H9 (cell line): ENCODE measurements at regions not wholly inside any gene's neighbourhood (a gene's known extent, or its start where the extent isn't known, plus 50 kb on each side); places are given as distances from the start of the nearest gene placed in this dataset.

Source experiments
- DNase-seq: peaks from one replicate; pipeline ENCODE4 v3.0.0-alpha.2; 2017
- H2AFZ ChIP-seq: one replicate; pipeline ENCODE4 v1.6.1; 2013; ENCODE audit warnings: mild to moderate bottlenecking, low read length, control low read depth, moderate library complexity
- H2AK5ac ChIP-seq: 2 replicates; pipeline ENCODE4 v1.6.1; 2013; ENCODE audit warnings: low read length, control low read depth, mixed read lengths; ENCODE audit not compliant: insufficient read length
- H2BK120ac ChIP-seq: one replicate; pipeline ENCODE4 v1.6.1; 2013; ENCODE audit warnings: low read depth, mild to moderate bottlenecking, low read length, control low read depth, inconsistent platforms; ENCODE audit not compliant: poor library complexity, severe bottlenecking
- H2BK12ac ChIP-seq: 2 replicates; pipeline ENCODE4 v1.6.1; 2013; ENCODE audit warnings: low read length, control low read depth, mixed read lengths, low read depth; ENCODE audit not compliant: insufficient read length
- H2BK15ac ChIP-seq: 2 replicates; pipeline ENCODE4 v1.6.1; 2013; ENCODE audit warnings: low read depth, low read length, control low read depth
- H2BK20ac ChIP-seq: one replicate; pipeline ENCODE4 v1.6.1; 2013; ENCODE audit warnings: low read depth, mild to moderate bottlenecking, low read length, control low read depth, inconsistent platforms; ENCODE audit not compliant: poor library complexity, severe bottlenecking
- H2BK5ac ChIP-seq: 2 replicates; pipeline ENCODE4 v1.6.1; 2013; ENCODE audit warnings: low read length, control low read depth, mixed read lengths; ENCODE audit not compliant: insufficient read length
- H3K14ac ChIP-seq: 2 replicates; pipeline ENCODE4 v1.6.1; 2013; ENCODE audit warnings: low read length, control low read depth; ENCODE audit not compliant: insufficient read depth
- H3K18ac ChIP-seq: 2 replicates; pipeline ENCODE4 v1.6.1; 2013; ENCODE audit warnings: low read depth, mild to moderate bottlenecking, mixed read lengths, low read length, control low read depth; ENCODE audit not compliant: insufficient read length
- H3K23ac ChIP-seq: 2 replicates; pipeline ENCODE4 v1.6.1; 2013; ENCODE audit warnings: low read length, control low read depth, mixed read lengths, low read depth; ENCODE audit not compliant: insufficient read length
- H3K23me2 ChIP-seq: 2 replicates; pipeline ENCODE4 v1.6.1; 2013; ENCODE audit warnings: low read depth, mild to moderate bottlenecking, mixed read lengths, low read length, control low read depth; ENCODE audit not compliant: insufficient read length, poor library complexity, severe bottlenecking
- H3K27ac ChIP-seq: 2 replicates; pipeline ENCODE4 v1.5.1; 2013; ENCODE audit warnings: low read length, control low read depth, mixed read lengths, low read depth; ENCODE audit not compliant: insufficient read length
- H3K27me3 ChIP-seq: 2 replicates; pipeline ENCODE4 v1.6.1; 2013; ENCODE audit warnings: low read length, control low read depth, inconsistent platforms; ENCODE audit not compliant: insufficient read depth
- H3K4ac ChIP-seq: 2 replicates; pipeline ENCODE4 v1.6.1; 2013; ENCODE audit warnings: low read depth, mild to moderate bottlenecking, control low read depth, inconsistent platforms, low read length, moderate library complexity
- H3K4me1 ChIP-seq: 2 replicates; pipeline ENCODE4 v1.6.1; 2013; ENCODE audit warnings: low read length, control low read depth, inconsistent platforms; ENCODE audit not compliant: insufficient read depth
- H3K4me2 ChIP-seq: 2 replicates; pipeline ENCODE4 v1.6.1; 2013; ENCODE audit warnings: low read length, control low read depth, mixed read lengths; ENCODE audit not compliant: insufficient read length, insufficient read depth
- H3K56ac ChIP-seq: 2 replicates; pipeline ENCODE4 v1.6.1; 2013; ENCODE audit warnings: low read depth, mild to moderate bottlenecking, mixed read lengths, low read length, control low read depth; ENCODE audit not compliant: insufficient read length
- H3K79me1 ChIP-seq: 2 replicates; pipeline ENCODE4 v1.6.1; 2013; ENCODE audit warnings: low read depth, mild to moderate bottlenecking, moderate library complexity, low read length, control low read depth, inconsistent platforms; ENCODE audit not compliant: insufficient read depth, poor library complexity, severe bottlenecking
- H3K79me2 ChIP-seq: 2 replicates; pipeline ENCODE4 v1.6.1; 2013; ENCODE audit warnings: low read length, control low read depth, inconsistent platforms; ENCODE audit not compliant: insufficient read depth
- H3K9ac ChIP-seq: 2 replicates; pipeline ENCODE4 v1.6.1; 2013; ENCODE audit warnings: low read length, control low read depth, mixed read lengths; ENCODE audit not compliant: insufficient read length; ENCODE audit errors: extremely low read depth
- H3K9me3 ChIP-seq: one replicate; pipeline ENCODE4 v1.6.1; 2013; ENCODE audit warnings: low read depth, low read length, inconsistent platforms; ENCODE audit not compliant: control insufficient read depth
- H3T11ph ChIP-seq: one replicate; pipeline ENCODE4 v1.6.1; 2013; ENCODE audit warnings: mild to moderate bottlenecking, low read length, control low read depth, inconsistent platforms
- H4K20me1 ChIP-seq: one replicate; pipeline ENCODE4 v1.6.1; 2013; ENCODE audit not compliant: control insufficient read depth, insufficient read length, insufficient read depth
- H4K5ac ChIP-seq: 2 replicates; pipeline ENCODE4 v1.6.1; 2013; ENCODE audit warnings: low read depth, mild to moderate bottlenecking, mixed read lengths, low read length, control low read depth; ENCODE audit not compliant: insufficient read length
- H4K8ac ChIP-seq: replicated peaks from 2 replicates; pipeline ENCODE4 v1.6.1; 2013; ENCODE audit warnings: low read length, control low read depth, mixed read lengths, low read depth; ENCODE audit not compliant: insufficient read length
- H4K91ac ChIP-seq: 2 replicates; pipeline ENCODE4 v1.6.1; 2013; ENCODE audit warnings: low read depth, mild to moderate bottlenecking, moderate library complexity, mixed read lengths, low read length, control low read depth; ENCODE audit not compliant: insufficient read length
- H3K27ac Mint-ChIP-seq, 3 experiments: 2 replicates in 2 of 3; 3 replicates in 1 of 3; pipeline ENCODE4 v1.8.0; 2020 to 2021; ENCODE audit warnings: mixed read lengths in 3 of 3, mild to moderate bottlenecking in 1 of 3, moderate library complexity in 1 of 3
- H3K27me3 Mint-ChIP-seq: 2 replicates; pipeline ENCODE4 v1.8.0; 2021; ENCODE audit warnings: low read depth, mild to moderate bottlenecking, moderate library complexity, mixed read lengths
- H3K36me3 Mint-ChIP-seq, 3 experiments: 2 replicates in 2 of 3; 3 replicates in 1 of 3; pipeline ENCODE4 v1.8.0; 2020 to 2021; ENCODE audit warnings: low read depth in 3 of 3, mixed read lengths in 3 of 3; ENCODE audit not compliant: insufficient read depth in 1 of 3
- H3K4me1 Mint-ChIP-seq, 2 experiments: 2 replicates each; pipeline ENCODE4 v1.8.0; 2020; ENCODE audit warnings: mixed read lengths in 2 of 2
- H3K4me3 Mint-ChIP-seq, 2 experiments: 2 replicates in 1 of 2; 3 replicates in 1 of 2; pipeline ENCODE4 v1.8.0; 2020 to 2021; ENCODE audit warnings: mild to moderate bottlenecking in 2 of 2, mixed read lengths in 2 of 2, moderate library complexity in 1 of 2
- H3K9me3 Mint-ChIP-seq, 2 experiments: 2 replicates in 1 of 2; 3 replicates in 1 of 2; pipeline ENCODE4 v1.8.0; 2020; ENCODE audit warnings: mild to moderate bottlenecking in 2 of 2, mixed read lengths in 2 of 2, moderate library complexity in 1 of 2
- WGBS: extraction: QIAGEN DNeasy Blood & Tissue Kit; methylation state at CpG from one replicate; pipeline ENCODE4 v1.1.7; 2013; ENCODE audit warnings: missing lambda C conversion rate, low lambda C conversion rate, mixed read lengths; ENCODE audit not compliant: insufficient read length; ENCODE audit errors: extremely low coverage; 5-methylcytosine and 5-hydroxymethylcytosine counted together
- TF ChIP-seq, protein P1 (sequence below): fragments of 200-600 bp; sonication (generic); conservative IDR thresholded peaks from 3 replicates; pipeline ENCODE4 v1.8.0; 2021; ENCODE audit warnings: antibody characterized with exemption, mild to moderate bottlenecking

DNA sequence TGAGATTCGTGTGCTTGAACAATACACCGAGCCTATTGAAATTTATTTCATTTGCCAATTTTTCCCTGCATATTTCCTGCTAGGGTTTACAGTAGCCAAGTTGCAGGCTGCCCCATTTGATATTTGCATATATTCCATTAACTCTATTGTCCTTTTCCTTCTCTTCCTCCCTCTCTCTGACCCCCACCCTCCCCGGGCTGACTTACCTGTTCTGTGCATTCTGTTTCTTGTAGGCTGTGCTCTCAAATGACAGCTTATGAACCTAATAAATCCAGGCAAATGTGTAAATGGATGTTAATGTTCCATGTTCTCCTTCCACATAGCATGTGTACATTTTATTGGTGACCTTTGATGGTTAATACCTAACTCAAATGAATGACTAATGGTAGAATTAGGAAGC lies 1169.2 kb upstream of the WWC1 start:
- Histone ChIP-seq H3K18ac (no peak overlapping the region), H3K9me3 (no peaks in the 10 kb centered on the region), H2BK20ac (no peak overlapping the region), H3K23me2 (no peaks in the 10 kb centered on the region), H3K56ac (no peak overlapping the region), H3T11ph (no peak overlapping the region), H3K27ac (no peak overlapping the region), H4K5ac (no peak overlapping the region), H2AFZ (no peak overlapping the region), H3K79me2 (no peaks in the 10 kb centered on the region), H3K9ac (no peak overlapping the region), H2BK12ac (no peak overlapping the region), H3K4me1 (no peaks in the 10 kb centered on the region), H3K79me1 (no peaks in the 10 kb centered on the region), H3K27me3 (no peaks in the 10 kb centered on the region), H3K14ac (no peak overlapping the region), H2AK5ac (no peak overlapping the region), H3K4ac (no peak overlapping the region), H2BK120ac (no peak overlapping the region), H2BK5ac (no peak overlapping the region), H3K23ac (no peak overlapping the region), H2BK15ac (no peak overlapping the region), H4K8ac (no peak overlapping the region), H4K91ac (no peak overlapping the region), H3K4me2 (no peak overlapping the region), H4K20me1 (no peaks in the 10 kb centered on the region)
- Mint-ChIP-seq H3K27ac (no peak overlapping the region), H3K27me3 (no peaks in the 10 kb centered on the region), H3K9me3 (no peaks in the 10 kb centered on the region), H3K4me3 (no peak overlapping the region), H3K4me1 (peaks cover 3% of the 10 kb centered on the region in 2 experiments; a peak in 3 of 4 replicates), H3K36me3 (no peaks in the 10 kb centered on the region)
- DNase-seq = no peak
- WGBS = no CpG with 5 or more reads among the region's 3 CpGs
- TF ChIP-seq, protein P1, sequence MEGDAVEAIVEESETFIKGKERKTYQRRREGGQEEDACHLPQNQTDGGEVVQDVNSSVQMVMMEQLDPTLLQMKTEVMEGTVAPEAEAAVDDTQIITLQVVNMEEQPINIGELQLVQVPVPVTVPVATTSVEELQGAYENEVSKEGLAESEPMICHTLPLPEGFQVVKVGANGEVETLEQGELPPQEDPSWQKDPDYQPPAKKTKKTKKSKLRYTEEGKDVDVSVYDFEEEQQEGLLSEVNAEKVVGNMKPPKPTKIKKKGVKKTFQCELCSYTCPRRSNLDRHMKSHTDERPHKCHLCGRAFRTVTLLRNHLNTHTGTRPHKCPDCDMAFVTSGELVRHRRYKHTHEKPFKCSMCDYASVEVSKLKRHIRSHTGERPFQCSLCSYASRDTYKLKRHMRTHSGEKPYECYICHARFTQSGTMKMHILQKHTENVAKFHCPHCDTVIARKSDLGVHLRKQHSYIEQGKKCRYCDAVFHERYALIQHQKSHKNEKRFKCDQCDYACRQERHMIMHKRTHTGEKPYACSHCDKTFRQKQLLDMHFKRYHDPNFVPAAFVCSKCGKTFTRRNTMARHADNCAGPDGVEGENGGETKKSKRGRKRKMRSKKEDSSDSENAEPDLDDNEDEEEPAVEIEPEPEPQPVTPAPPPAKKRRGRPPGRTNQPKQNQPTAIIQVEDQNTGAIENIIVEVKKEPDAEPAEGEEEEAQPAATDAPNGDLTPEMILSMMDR = no peak
